Caco-2 (cell line): ENCODE measurements at regions not wholly inside any gene's neighbourhood (a gene's known extent, or its start where the extent isn't known, plus 50 kb on each side); places are given as distances from the start of the nearest gene placed in this dataset.
A peak's percentile ranks its signal among the peaks of the same experiment; 100 is the strongest.

ENCODE experiments used
- BruUV-seq: library from RNA; stranded (reverse); fragments of 400-500 nt; replicated peaks from 2 replicates; lab custom pipeline; 2021; lab: Mats Ljungman, UMichigan
- CTCF ChIA-PET: fragments of 300-600 bp; sonication (Branson Sonifier 250); formaldehyde crosslinking; loops from one replicate; lab custom pipeline; 2022; ENCODE audit warnings: antibody characterized with exemption; lab: Charles Lee
- POLR2A ChIA-PET: fragments of 300-600 bp; sonication (Branson Sonifier 250); formaldehyde crosslinking; loops from one replicate; lab custom pipeline; 2022; ENCODE audit warnings: antibody characterized with exemption; lab: Charles Lee
- DNase-seq, 2 experiments: peaks; one replicate each; pipeline versions ENCODE4 v3.0.0 to v3.0.0-alpha.2; 2020 to 2022
- H3K27me3 ChIP-seq: replicated peaks from 2 replicates; pipeline ENCODE4 v1.6.0; 2011; ENCODE audit warnings: low read length; ENCODE audit not compliant: control insufficient read depth, insufficient read depth
- H3K36me3 ChIP-seq: 2 replicates; pipeline ENCODE4 v1.5.1; 2011; ENCODE audit warnings: low read length; ENCODE audit not compliant: control insufficient read depth, insufficient read depth
- H3K4me1 ChIP-seq: fragments of 250-450 bp; sonication (Bioruptor Pico); 2 replicates; pipeline ENCODE4 v1.5.1; 2020; ENCODE audit warnings: mild to moderate bottlenecking
- H3K4me3 ChIP-seq: 2 replicates; pipeline ENCODE4 v1.5.1; 2011; ENCODE audit warnings: low read depth, mild to moderate bottlenecking, control low read depth, low read length
- H3K9me3 ChIP-seq: fragments of 250-450 bp; sonication (Bioruptor Pico); 2 replicates; pipeline ENCODE4 v1.5.1; 2020; ENCODE audit warnings: mild to moderate bottlenecking, moderate library complexity
- H3K27ac Mint-ChIP-seq: one replicate; pipeline ENCODE4 v1.8.0; 2022; ENCODE audit warnings: mixed read lengths; ENCODE audit not compliant: unreplicated experiment
- H3K27me3 Mint-ChIP-seq: one replicate; pipeline ENCODE4 v1.8.0; 2022; ENCODE audit warnings: mixed read lengths; ENCODE audit not compliant: insufficient read depth, unreplicated experiment
- H3K36me3 Mint-ChIP-seq: one replicate; pipeline ENCODE4 v1.8.0; 2022; ENCODE audit warnings: mild to moderate bottlenecking, mixed read lengths; ENCODE audit not compliant: insufficient read depth, unreplicated experiment
- H3K4me1 Mint-ChIP-seq: one replicate; pipeline ENCODE4 v1.8.0; 2022; ENCODE audit warnings: low read depth, mixed read lengths; ENCODE audit not compliant: unreplicated experiment
- H3K4me3 Mint-ChIP-seq: one replicate; pipeline ENCODE4 v1.8.0; 2022; ENCODE audit warnings: mild to moderate bottlenecking, moderate library complexity, mixed read lengths; ENCODE audit not compliant: unreplicated experiment
- H3K9me3 Mint-ChIP-seq: one replicate; pipeline ENCODE4 v1.8.0; 2022; ENCODE audit warnings: mixed read lengths; ENCODE audit not compliant: unreplicated experiment
- intact Hi-C: fragments of 100-400 bp; cut with micrococcal nuclease; formaldehyde crosslinking; loops from one replicate; pipeline ENCODE4 v1.10.0; 2022; ENCODE audit not compliant: unreplicated experiment
- TF ChIP-seq, protein P1 (sequence below), 2 experiments: fragments of 200-600 bp in 1 of 2; IDR thresholded peaks; 1 replicate in 1 of 2; 2 replicates in 1 of 2; pipeline versions ENCODE4 v1.5.1 to v1.8.0; 2011 to 2022; ENCODE audit warnings: antibody characterized with exemption in 1 of 2, control low read depth in 1 of 2, inconsistent platforms in 1 of 2, low read depth in 1 of 2, low read length in 1 of 2, mild to moderate bottlenecking in 1 of 2, moderate library complexity in 1 of 2; ENCODE audit not compliant: insufficient read depth in 1 of 2, severe bottlenecking in 1 of 2, unreplicated experiment in 1 of 2

DNA sequence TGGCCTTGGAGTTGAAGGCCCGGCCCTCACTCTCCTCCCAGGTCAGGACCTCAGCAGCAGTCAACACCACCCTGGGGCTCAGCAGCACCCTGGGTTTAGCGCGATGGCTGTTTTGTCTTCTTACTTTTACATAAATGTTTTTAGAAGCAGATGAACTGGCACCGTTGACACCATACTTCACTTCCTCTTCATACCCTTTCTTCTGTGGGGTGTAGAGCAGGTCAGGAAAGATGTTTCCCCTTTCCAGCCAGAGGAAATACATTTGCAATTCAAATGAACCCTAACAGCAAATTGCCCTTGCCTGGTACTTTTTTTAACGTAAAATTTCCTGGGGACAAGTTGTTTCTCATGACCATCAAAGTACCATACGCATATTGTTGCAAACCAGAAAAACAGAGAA is 54.7 kb upstream of the SNX9 start:
- Mint-ChIP-seq H3K4me1 (peaks cover 32% of the 10 kb centered on the region), H3K27me3 (no peaks in the 10 kb centered on the region), H3K9me3 (peaks cover 3% of the 10 kb centered on the region), H3K36me3 (peaks cover 5% of the 10 kb centered on the region), H3K27ac (no peak overlapping the region), H3K4me3 (no peak overlapping the region)
- intact Hi-C loops = no loop called here
- Histone ChIP-seq H3K36me3 (no peaks in the 10 kb centered on the region), H3K9me3 (no peaks in the 10 kb centered on the region), H3K4me1 (peaks cover 16% of the 10 kb centered on the region), H3K27me3 (no peaks in the 10 kb centered on the region), H3K4me3 (no peak overlapping the region)
- ChIA-PET CTCF (no interaction called here), POLR2A (no interaction called here)
- TF ChIP-seq, protein P1, sequence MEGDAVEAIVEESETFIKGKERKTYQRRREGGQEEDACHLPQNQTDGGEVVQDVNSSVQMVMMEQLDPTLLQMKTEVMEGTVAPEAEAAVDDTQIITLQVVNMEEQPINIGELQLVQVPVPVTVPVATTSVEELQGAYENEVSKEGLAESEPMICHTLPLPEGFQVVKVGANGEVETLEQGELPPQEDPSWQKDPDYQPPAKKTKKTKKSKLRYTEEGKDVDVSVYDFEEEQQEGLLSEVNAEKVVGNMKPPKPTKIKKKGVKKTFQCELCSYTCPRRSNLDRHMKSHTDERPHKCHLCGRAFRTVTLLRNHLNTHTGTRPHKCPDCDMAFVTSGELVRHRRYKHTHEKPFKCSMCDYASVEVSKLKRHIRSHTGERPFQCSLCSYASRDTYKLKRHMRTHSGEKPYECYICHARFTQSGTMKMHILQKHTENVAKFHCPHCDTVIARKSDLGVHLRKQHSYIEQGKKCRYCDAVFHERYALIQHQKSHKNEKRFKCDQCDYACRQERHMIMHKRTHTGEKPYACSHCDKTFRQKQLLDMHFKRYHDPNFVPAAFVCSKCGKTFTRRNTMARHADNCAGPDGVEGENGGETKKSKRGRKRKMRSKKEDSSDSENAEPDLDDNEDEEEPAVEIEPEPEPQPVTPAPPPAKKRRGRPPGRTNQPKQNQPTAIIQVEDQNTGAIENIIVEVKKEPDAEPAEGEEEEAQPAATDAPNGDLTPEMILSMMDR (IDR thresholded peaks at IDR 0.05; ENCODE audit: insufficient read depth in 1 of 2, low read depth in 1 of 2, low read length in 1 of 2, severe bottlenecking in 1 of 2, unreplicated experiment in 1 of 2) = no peak
- no peak for DNase-seq
- no TSS peak for BruUV-seq

DNA sequence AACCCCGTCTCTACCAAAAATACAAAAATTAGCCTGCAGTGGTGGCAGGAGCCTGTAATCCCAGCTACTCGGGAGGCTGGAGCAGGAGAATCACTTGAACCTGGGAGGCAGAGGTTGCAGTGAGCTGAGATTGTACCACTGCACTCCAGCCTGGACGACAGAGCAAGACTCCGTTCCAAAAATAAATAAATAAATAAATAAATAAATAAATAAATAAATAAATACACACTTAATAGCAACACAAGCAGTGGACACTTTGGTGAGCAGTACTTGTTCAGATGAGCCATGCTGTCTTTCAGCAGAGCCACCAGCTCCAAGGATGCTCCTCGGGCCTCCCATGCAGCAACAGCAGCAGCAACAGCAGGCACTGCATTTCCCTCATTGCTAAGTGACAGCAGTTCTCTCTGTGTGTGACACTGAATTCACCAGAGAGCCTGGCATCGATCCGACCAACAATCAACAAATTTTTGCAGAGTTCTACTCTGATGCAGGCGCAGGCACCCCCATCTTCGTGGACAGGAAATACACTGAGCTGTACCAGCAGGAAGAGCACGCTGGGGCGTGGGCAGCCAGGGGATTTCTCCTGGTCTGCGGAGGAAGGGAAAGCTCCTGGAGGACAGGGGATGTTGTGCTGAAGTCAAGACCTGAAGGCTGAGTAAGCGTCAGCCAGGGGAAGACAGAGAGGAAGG is 54.0 kb upstream of the SNX9 start:
- DNase-seq = no peak
- intact Hi-C loops = no loop called here
- Histone ChIP-seq H3K4me1 (peaks cover 10% of the 10 kb centered on the region), H3K4me3 (no peak overlapping the region), H3K27me3 (no peaks in the 10 kb centered on the region), H3K36me3 (no peaks in the 10 kb centered on the region), H3K9me3 (no peaks in the 10 kb centered on the region)
- Mint-ChIP-seq H3K27ac (peak overlapping the region; percentile 34), H3K4me3 (no peak overlapping the region), H3K27me3 (no peaks in the 10 kb centered on the region), H3K9me3 (peaks cover 10% of the 10 kb centered on the region), H3K4me1 (peaks cover 32% of the 10 kb centered on the region), H3K36me3 (peaks cover 10% of the 10 kb centered on the region)
- ChIA-PET POLR2A (no interaction called here), CTCF (no interaction called here)
- TF ChIP-seq, protein P1 (IDR thresholded peaks at IDR 0.05; ENCODE audit: insufficient read depth in 1 of 2, low read depth in 1 of 2, low read length in 1 of 2, severe bottlenecking in 1 of 2, unreplicated experiment in 1 of 2) = no peak
- BruUV-seq = no TSS peak

DNA sequence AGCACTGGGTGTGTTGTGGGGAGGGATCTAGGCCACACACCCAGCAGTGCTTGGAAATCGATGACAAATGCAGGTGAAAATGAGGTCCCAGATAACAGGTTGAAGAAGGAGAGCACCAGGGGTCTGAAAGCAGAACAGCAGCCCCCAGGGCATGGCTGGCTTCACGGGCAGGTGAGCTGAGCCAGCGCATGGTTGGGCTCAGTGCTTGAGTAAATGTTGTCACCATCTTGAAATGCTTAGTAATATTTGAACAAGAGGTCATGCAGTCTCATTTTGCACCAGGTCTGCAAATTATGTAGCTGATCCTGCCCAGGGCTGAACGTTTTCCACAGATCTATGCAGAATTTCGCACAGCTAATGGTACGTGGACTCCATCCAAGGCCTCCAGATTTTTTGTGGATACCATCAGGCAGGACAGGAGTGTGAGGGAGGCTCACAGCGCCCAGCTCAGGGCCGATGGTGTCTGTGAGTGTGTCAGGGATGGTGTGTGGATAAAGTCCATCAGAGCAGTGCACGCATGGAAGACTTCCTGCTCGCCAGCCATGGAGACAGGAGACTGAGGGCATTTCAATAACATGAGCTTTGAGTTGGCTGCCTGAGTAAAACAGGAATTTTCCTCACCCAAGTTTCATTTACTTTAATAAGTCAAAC is 53.1 kb upstream of the SNX9 start:
- no peaks in the 10 kb centered on the region for H3K36me3 ChIP-seq
- H3K4me3 ChIP-seq = no peak overlapping the region
- no peaks in the 10 kb centered on the region for H3K9me3 ChIP-seq
- no peaks in the 10 kb centered on the region for H3K27me3 ChIP-seq
- intact Hi-C loops = no loop called here
- Mint-ChIP-seq H3K27me3 (no peaks in the 10 kb centered on the region), H3K9me3 (peaks cover 11% of the 10 kb centered on the region), H3K4me1 (peaks cover 23% of the 10 kb centered on the region), H3K27ac (peak overlapping the region; percentile 34), H3K4me3 (no peak overlapping the region), H3K36me3 (peaks cover 15% of the 10 kb centered on the region)
- ChIA-PET POLR2A (no interaction called here), CTCF (no interaction called here)
- peaks cover 1% of the 10 kb centered on the region; the same call in 1 of the 2 replicates for H3K4me1 ChIP-seq
- TF ChIP-seq, protein P1 (IDR thresholded peaks at IDR 0.05; ENCODE audit: insufficient read depth in 1 of 2, low read depth in 1 of 2, low read length in 1 of 2, severe bottlenecking in 1 of 2, unreplicated experiment in 1 of 2) = no peak
- BruUV-seq = no TSS peak
- DNase-seq = no peak
